ENCODE measurements at regions not wholly inside any gene's neighbourhood (a gene's known extent, or its start where the extent isn't known, plus 50 kb on each side); places are given as distances from the start of the nearest gene placed in this dataset.

DNA sequence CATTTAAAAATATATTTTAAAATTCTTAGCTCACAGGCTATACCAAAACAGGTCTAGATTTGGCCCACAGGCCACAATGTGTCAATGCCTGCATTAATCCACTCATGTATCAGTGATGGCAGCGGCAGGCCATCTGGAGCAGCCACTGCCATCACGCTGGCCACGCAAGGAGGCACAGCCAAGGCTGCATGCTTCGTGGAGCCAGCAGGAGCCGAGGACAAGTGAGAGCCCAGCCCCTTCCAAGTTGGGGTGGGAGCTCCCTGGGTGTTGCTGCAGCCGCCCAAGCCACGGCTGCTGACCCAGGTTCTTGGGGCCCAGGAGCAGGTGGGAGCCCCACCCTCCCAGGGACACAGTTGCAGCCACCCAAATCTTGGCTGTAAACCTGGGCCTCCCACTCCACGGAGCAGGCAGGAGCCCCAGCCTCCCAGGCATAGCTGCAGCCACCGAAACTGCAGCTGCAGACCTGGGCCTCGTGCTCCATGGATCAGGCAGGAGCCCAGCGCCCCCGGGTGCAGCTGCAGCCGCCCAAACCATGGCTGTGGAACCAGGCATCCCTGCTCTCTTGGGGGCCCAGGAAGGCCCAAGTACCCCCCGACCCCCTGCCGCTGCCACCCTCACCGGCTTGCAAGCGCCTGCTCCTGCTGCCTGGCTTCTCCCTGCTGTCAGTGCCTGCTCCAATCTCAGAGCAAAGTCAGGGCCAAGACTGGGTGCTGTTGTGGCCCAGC, 87.3 kb upstream of the CACUL1 start:
- H3K4me3 ChIP-seq, result no peak overlapping the region
- H3K9me3 ChIP-seq, result no peaks in the 10 kb centered on the region
- H3K27ac ChIP-seq, result no peak overlapping the region
- no peak for FAIRE-seq
- WGBS (ENCODE audit: missing lambda C conversion rate), result 92% methylated on average over 6 of the region's 17 CpGs
- ChIA-PET CTCF (interaction anchor here (0.7 to 3.4 kb wide), 2 partner anchors 15 to 188 kb away, joined by 3 to 15 read pairs; partner anchors contain the start of gene NANOS1), POLR2A (no interaction called here)
- H3K4me2 ChIP-seq, result no peak overlapping the region
- ATAC-seq, result no peak
- H3K4me1 ChIP-seq, result peaks cover 8% of the 10 kb centered on the region
- TF ChIP-seq CBX2 (IDR thresholded peaks at IDR 0.05; ENCODE audit: borderline replicate concordance, low read depth) (no peak), NFE2L2 (conservative IDR thresholded peaks at IDR 0.05; ENCODE audit: low read length) (no peak), HOXB5 (CRISPR knock-in tag; IDR thresholded peaks at IDR 0.05) (no peak), RAD21 (conservative IDR thresholded peaks at IDR 0.05 in 1 of 2, IDR thresholded peaks at IDR 0.05 in 1 of 2) (no peak), FOSL2 (IDR thresholded peaks at IDR 0.05) (no peak), FOSL2 (CRISPR knock-in tag; IDR thresholded peaks at IDR 0.05) (no peak), HEYL (CRISPR knock-in tag; IDR thresholded peaks at IDR 0.05) (no peak), MYC (IDR thresholded peaks at IDR 0.05; ENCODE audit: borderline replicate concordance, low read length) (no peak), BHLHE40 (IDR thresholded peaks at IDR 0.05; ENCODE audit: low read depth, low read length) (no peak), NPAS2 (CRISPR knock-in tag; IDR thresholded peaks at IDR 0.05; ENCODE audit: borderline replicate concordance) (no peak), POLR2AphosphoS2 (conservative IDR thresholded peaks at IDR 0.05; ENCODE audit: low read length) (no peak), KDM1A (IDR thresholded peaks at IDR 0.05; ENCODE audit: low read depth) (no peak), RNF2 (IDR thresholded peaks at IDR 0.05; ENCODE audit: borderline replicate concordance, low read depth) (no peak), PHF8 (IDR thresholded peaks at IDR 0.05; ENCODE audit: borderline replicate concordance, low read depth) (no peak)
- TF ChIP-seq, protein P1, sequence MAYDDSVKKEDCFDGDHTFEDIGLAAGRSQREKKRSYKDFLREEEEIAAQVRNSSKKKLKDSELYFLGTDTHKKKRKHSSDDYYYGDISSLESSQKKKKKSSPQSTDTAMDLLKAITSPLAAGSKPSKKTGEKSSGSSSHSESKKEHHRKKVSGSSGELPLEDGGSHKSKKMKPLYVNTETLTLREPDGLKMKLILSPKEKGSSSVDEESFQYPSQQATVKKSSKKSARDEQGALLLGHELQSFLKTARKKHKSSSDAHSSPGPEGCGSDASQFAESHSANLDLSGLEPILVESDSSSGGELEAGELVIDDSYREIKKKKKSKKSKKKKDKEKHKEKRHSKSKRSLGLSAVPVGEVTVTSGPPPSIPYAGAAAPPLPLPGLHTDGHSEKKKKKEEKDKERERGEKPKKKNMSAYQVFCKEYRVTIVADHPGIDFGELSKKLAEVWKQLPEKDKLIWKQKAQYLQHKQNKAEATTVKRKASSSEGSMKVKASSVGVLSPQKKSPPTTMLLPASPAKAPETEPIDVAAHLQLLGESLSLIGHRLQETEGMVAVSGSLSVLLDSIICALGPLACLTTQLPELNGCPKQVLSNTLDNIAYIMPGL (CRISPR knock-in tag; IDR thresholded peaks at IDR 0.05; ENCODE audit: borderline replicate concordance), result no peak
- TF ChIP-seq, protein P2, sequence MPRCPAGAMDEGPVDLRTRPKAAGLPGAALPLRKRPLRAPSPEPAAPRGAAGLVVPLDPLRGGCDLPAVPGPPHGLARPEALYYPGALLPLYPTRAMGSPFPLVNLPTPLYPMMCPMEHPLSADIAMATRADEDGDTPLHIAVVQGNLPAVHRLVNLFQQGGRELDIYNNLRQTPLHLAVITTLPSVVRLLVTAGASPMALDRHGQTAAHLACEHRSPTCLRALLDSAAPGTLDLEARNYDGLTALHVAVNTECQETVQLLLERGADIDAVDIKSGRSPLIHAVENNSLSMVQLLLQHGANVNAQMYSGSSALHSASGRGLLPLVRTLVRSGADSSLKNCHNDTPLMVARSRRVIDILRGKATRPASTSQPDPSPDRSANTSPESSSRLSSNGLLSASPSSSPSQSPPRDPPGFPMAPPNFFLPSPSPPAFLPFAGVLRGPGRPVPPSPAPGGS (IDR thresholded peaks at IDR 0.05), result no peak
- DNase-seq (ENCODE audit: low read depth in 1 of 2, low spot score in 1 of 2), result no peak

DNA sequence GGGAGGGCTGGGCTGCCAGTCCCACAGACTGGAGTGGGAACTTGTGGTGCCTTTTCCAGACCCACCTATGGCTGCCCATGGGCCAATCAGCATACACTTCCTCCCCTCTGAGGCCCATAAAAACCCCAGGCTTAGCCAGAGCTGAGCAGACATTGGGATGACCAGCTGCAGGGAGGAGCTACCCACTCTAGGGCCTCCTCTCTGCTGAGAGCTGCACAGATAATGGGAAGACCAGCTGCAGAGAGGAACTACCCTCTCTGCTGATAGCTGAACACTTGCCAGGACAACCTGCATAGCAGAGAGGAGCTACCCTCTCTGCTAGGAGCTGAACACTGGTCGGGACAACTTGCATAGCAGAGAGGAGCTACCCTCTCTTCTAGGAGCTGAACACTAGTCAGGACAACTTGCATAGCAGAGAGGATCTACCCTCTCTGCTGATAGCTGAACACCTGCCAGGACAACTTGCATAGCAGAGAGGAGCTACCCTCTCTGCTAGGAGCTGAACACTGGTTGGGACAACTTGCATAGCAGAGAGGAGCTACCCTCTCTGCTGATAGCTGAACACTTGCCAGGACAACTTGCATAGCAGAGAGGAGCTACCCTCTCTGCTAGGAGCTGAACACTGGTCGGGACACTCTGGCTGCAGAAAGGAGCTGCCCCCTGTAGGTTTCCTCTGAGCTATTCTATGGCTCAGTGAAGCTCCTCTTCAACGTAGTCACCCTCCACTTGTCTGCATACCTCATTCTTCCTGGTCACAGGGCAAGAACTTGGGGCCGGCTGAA, 88.3 kb upstream of the CACUL1 start:
- CTCF ChIA-PET, result interaction anchor here (0.9 to 3.4 kb wide), 2 partner anchors 16 to 275 kb away, joined by 6 to 15 read pairs; no protein-coding TSS in a partner anchor
- Histone ChIP-seq H3K4me3 (no peak overlapping the region), H3K9me3 (no peaks in the 10 kb centered on the region), H3K27ac (no peak overlapping the region), H3K4me1 (peaks cover 8% of the 10 kb centered on the region), H3K4me2 (no peak overlapping the region)
- WGBS (ENCODE audit: missing lambda C conversion rate), result 33% methylated on average over 4 of the region's 4 CpGs
- FAIRE-seq (no peak), DNase-seq (ENCODE audit: low read depth in 1 of 2, low spot score in 1 of 2) (no peak), ATAC-seq (no peak)
- POLR2A ChIA-PET, result no interaction called here
- TF ChIP-seq ZNF302 (CRISPR knock-in tag; IDR thresholded peaks at IDR 0.05), result no peak

DNA sequence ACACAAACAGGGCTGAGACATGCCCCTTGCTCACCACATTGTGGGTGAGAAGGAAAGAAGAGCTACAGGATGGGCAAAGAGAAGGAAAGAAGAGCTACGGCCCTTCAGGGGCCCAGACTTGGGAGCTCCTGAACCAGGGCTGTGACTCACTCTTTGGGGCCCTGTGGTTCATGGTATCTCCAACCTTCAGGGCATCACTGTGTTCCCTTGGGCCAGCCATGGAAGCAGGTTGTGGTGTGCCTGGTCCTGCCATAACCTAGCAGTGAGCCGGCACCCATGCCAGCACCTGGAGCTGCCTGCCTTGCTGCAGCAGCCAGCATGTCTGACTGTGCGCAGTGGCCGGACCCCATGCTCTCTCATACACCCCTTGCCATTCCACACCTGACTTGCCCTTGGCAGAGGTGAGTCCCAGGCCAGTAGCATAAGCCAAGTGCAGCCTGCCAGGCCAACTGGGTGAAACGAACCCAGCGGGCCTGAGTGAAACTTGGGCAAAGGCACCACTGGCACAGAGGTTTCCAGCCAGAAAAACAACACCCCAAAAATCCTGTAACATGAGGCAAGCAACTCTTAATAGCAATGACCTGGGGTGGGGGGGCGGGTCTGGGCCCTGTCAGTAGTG, 89.0 kb upstream of the CACUL1 start:
- Histone ChIP-seq H3K9me3 (no peaks in the 10 kb centered on the region), H3K4me2 (no peak overlapping the region), H3K4me1 (peaks cover 8% of the 10 kb centered on the region), H3K27ac (no peak overlapping the region), H3K4me3 (no peak overlapping the region)
- ChIA-PET POLR2A (interaction anchor here (0.7 kb wide), 1 partner anchor 466 kb away, joined by 7 read pairs; no protein-coding TSS in a partner anchor), CTCF (interaction anchor here (0.5 to 3.4 kb wide), 3 partner anchors 9 to 276 kb away, joined by 3 to 15 read pairs (median 6); no protein-coding TSS in a partner anchor)
- no peak for TF ChIP-seq GATA3 (IDR thresholded peaks at IDR 0.05; ENCODE audit: borderline replicate concordance)
- no peak for TF ChIP-seq EP300 (IDR thresholded peaks at IDR 0.05)
- no peak for TF ChIP-seq TFCP2L1 (CRISPR knock-in tag; IDR thresholded peaks at IDR 0.05)
- TF ChIP-seq ZC3H11A (IDR thresholded peaks at IDR 0.05), result no peak
- TF ChIP-seq RARB (CRISPR knock-in tag; IDR thresholded peaks at IDR 0.05), result no peak
- no peak for TF ChIP-seq FOSB (CRISPR knock-in tag; IDR thresholded peaks at IDR 0.05)
- TF ChIP-seq, protein P3, sequence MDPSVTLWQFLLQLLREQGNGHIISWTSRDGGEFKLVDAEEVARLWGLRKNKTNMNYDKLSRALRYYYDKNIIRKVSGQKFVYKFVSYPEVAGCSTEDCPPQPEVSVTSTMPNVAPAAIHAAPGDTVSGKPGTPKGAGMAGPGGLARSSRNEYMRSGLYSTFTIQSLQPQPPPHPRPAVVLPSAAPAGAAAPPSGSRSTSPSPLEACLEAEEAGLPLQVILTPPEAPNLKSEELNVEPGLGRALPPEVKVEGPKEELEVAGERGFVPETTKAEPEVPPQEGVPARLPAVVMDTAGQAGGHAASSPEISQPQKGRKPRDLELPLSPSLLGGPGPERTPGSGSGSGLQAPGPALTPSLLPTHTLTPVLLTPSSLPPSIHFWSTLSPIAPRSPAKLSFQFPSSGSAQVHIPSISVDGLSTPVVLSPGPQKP (IDR thresholded peaks at IDR 0.05; ENCODE audit: low read depth, low read length), result no peak
- TF ChIP-seq ZSCAN20 (CRISPR knock-in tag; IDR thresholded peaks at IDR 0.05), result no peak
- TF ChIP-seq, protein P4, sequence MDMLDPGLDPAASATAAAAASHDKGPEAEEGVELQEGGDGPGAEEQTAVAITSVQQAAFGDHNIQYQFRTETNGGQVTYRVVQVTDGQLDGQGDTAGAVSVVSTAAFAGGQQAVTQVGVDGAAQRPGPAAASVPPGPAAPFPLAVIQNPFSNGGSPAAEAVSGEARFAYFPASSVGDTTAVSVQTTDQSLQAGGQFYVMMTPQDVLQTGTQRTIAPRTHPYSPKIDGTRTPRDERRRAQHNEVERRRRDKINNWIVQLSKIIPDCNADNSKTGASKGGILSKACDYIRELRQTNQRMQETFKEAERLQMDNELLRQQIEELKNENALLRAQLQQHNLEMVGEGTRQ (IDR thresholded peaks at IDR 0.05), result no peak
- no peak for DNase-seq (ENCODE audit: low read depth in 1 of 2, low spot score in 1 of 2)
- WGBS (ENCODE audit: missing lambda C conversion rate), result 77% methylated on average over 5 of the region's 7 CpGs
- no peak for ATAC-seq
- FAIRE-seq, result no peak
